ENCODE measurements at regions not wholly inside any gene's neighbourhood (a gene's known extent, or its start where the extent isn't known, plus 50 kb on each side); places are given as distances from the start of the nearest gene placed in this dataset.
A peak's percentile ranks its signal among the peaks of the same experiment; 100 is the strongest.
"Not testable (repeated sequence)": the region's sequence is repeated elsewhere in the genome, so short reads cannot be mapped to it uniquely, and the experiment has no call there.

- H3K27ac Mint-ChIP-seq, result no peak overlapping the region
- CTCF ChIA-PET, result no interaction called here
These were observed 125.7 kb downstream of the B3GNT2 start for GRCh38 chr2:62321380-62322289.

DNA sequence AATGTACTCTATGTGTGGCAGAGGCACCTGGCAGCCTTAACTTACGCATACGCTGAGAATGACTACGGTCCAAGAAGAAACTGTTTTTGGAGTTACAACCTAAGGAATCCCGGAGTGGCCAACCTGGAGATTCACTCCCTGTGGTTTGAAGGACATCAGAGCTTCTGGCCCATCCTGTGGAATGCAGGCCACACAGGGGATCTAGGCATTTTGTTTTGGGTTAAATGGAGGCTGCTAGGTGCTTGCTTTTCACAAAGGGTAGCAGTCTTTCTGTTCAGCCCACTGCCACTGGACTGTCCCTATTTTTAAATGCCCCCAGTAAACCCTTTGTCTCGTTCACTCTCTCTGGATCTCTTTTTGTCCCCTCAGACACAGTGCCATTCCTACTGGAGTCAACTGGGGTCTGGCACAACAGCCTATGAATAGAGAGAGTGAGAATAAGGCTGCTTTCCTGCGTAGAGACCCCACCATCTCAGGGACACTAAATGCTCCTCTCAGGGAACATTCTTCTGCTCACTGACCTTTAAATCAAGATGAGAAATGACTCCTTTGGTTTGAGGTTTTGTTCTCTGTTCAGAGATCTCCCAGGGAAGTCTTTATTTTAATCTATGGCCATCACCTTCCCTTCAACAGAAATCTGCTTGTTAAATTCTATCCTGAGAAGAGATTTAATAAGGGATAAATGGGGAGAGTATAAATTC lies 124.9 kb downstream of the B3GNT2 start:
- CTCF ChIA-PET, result no interaction called here
- Mint-ChIP-seq H3K27me3 (no peaks in the 10 kb centered on the region), H3K9me3 (peaks cover 12% of the 10 kb centered on the region), H3K27ac (no peak overlapping the region), H3K4me3 (no peak overlapping the region), H3K4me1 (peaks cover 6% of the 10 kb centered on the region), H3K36me3 (no peaks in the 10 kb centered on the region)
- DNase-seq, result no peak

More at GRCh38 chr2:62321380-62322289, 125.7 kb downstream of the B3GNT2 start:
- Mint-ChIP-seq H3K9me3 (peaks cover 15% of the 10 kb centered on the region), H3K27me3 (peaks cover 4% of the 10 kb centered on the region), H3K4me3 (no peak overlapping the region), H3K36me3 (no peaks in the 10 kb centered on the region), H3K4me1 (peaks cover 3% of the 10 kb centered on the region)
- no peak for DNase-seq

DNA sequence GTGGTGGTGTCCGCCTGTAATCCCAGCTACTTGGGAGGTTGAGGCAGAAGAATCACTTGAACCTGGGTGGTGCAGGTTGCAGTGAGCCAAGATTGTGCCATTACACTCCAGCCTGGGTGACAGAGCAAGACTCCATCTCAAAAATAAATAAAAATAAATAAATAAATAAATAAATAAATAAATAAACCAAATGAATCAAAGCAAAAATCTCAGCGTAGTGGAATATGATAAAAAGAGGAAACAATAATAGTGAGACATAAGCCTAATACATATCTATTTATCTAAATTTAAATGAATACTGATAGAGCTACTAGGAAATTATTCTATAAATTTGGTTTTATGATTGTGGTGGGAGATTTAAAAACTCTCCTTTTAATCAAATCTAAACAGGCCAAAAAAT lies 124.2 kb downstream of the B3GNT2 start:
- DNase-seq, H3K4me1 Mint-ChIP-seq, H3K4me3 Mint-ChIP-seq, H3K27me3 Mint-ChIP-seq, H3K27ac Mint-ChIP-seq, H3K9me3 Mint-ChIP-seq, H3K36me3 Mint-ChIP-seq, CTCF ChIA-PET: not testable (repeated sequence)

DNA sequence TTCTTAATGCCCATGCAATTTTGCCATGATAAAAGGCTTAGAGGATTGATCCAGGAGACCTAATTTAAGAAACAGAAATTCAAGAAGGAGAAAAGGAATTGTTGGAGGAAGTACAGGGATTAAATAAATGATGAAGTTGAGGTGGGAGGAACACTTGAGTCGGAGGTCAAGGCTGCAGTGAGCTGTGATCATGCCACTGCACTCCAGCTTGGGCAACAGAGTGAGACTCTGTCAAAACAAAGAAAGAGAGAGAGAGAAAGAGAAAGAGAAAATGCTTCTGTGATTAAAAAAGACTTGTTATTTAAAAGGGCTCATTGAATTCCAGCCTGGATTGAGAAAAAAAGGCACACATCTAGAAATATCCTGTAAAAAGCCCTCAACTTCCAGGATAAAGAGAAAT lies 123.2 kb downstream of the B3GNT2 start:
- CTCF ChIA-PET, result interaction anchor here (1.2 kb wide), 1 partner anchor 10 kb away, joined by 3 read pairs; no protein-coding TSS in a partner anchor
- no peak for DNase-seq
- no peak overlapping the region for H3K4me3 Mint-ChIP-seq
- H3K9me3 Mint-ChIP-seq, result no peaks in the 10 kb centered on the region
- no peak overlapping the region for H3K27ac Mint-ChIP-seq
- H3K4me1 Mint-ChIP-seq, result peaks cover 19% of the 10 kb centered on the region
- peaks cover 2% of the 10 kb centered on the region for H3K36me3 Mint-ChIP-seq
- no peaks in the 10 kb centered on the region for H3K27me3 Mint-ChIP-seq

- Mint-ChIP-seq H3K36me3 (peaks cover 2% of the 10 kb centered on the region), H3K27me3 (no peaks in the 10 kb centered on the region), H3K27ac (no peak overlapping the region), H3K4me1 (peaks cover 32% of the 10 kb centered on the region), H3K9me3 (no peaks in the 10 kb centered on the region), H3K4me3 (no peak overlapping the region)
- CTCF ChIA-PET, result no interaction called here
- DNase-seq, result no peak
These were observed 119.6 kb downstream of the B3GNT2 start for GRCh38 chr2:62315476-62315875.

GRCh38 chr2:62314291-62314690 lies 118.4 kb downstream of the B3GNT2 start:
- Mint-ChIP-seq H3K36me3 (peaks cover 2% of the 10 kb centered on the region), H3K27me3 (no peaks in the 10 kb centered on the region), H3K9me3 (no peaks in the 10 kb centered on the region), H3K4me1 (peaks cover 44% of the 10 kb centered on the region), H3K27ac (peak overlapping the region; percentile 58), H3K4me3 (peak overlapping the region; percentile 22)
- CTCF ChIA-PET, result interaction anchor here (1.0 to 1.5 kb wide), 4 partner anchors 10 to 97 kb away, joined by 3 to 4 read pairs (median 3); no protein-coding TSS in a partner anchor
- DNase-seq, result no peak

DNA sequence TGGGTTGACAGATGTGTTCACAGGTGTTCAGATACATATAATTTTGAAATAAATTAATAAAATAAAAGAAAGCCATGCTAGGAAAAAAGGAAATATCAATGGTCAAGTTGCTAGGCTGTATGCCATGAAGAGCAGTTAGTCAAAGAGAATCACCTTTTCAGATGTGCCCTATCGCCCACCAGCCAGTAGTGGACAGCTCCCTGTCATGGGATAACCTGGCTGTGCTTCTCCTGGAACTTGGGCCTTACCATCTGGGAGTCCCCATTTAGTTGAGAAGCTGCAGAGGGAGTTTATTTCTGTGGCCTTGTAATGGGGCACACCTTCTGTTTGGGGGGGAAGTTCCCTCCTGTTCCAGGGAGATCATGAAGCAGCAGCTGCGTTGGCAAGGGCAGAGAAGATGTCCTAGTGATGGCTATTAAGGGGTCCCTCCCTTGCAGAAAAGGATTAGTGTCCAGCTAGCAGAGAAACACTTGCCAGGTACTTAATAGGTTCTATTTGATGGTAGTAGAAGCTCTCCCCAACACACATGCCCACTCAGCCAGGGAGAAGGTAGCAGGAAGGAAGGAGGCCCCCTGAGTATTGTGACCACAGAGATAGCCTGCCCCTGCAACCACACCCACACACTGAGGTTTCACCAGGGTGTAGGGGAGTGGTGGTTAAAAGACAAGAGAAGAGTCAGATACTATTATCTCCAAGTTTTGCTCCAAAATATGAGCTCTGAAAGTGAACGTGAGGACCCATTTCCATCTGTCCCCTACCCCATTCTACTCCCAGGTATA lies 117.7 kb downstream of the B3GNT2 start:
- Mint-ChIP-seq H3K36me3 (peaks cover 2% of the 10 kb centered on the region), H3K27ac (peak overlapping the region; percentile 58), H3K27me3 (no peaks in the 10 kb centered on the region), H3K4me1 (peaks cover 47% of the 10 kb centered on the region), H3K4me3 (peak overlapping the region; percentile 22), H3K9me3 (no peaks in the 10 kb centered on the region)
- CTCF ChIA-PET, result interaction anchor here (0.6 to 1.5 kb wide), 5 partner anchors 11 to 318 kb away, joined by 3 to 4 read pairs (median 3); no protein-coding TSS in a partner anchor
- DNase-seq, result peak; percentile 53

- H3K36me3 Mint-ChIP-seq, result no peaks in the 10 kb centered on the region
- H3K27ac Mint-ChIP-seq, result peak overlapping the region; percentile 66
- H3K4me3 Mint-ChIP-seq, result peak overlapping the region; percentile 6
- no peaks in the 10 kb centered on the region for H3K9me3 Mint-ChIP-seq
- CTCF ChIA-PET, result interaction anchor here (0.6 to 1.5 kb wide), 3 partner anchors 8 to 161 kb away, joined by 3 to 4 read pairs (median 3); no protein-coding TSS in a partner anchor
- H3K4me1 Mint-ChIP-seq, result peaks cover 75% of the 10 kb centered on the region
- no peaks in the 10 kb centered on the region for H3K27me3 Mint-ChIP-seq
- peak; percentile 31 for DNase-seq
These were observed 113.7 kb downstream of the B3GNT2 start for GRCh38 chr2:62309465-62310091.

GRCh38 chr2:62309081-62309464 lies 113.2 kb downstream of the B3GNT2 start:
- CTCF ChIA-PET, result interaction anchor here (0.6 to 1.5 kb wide), 3 partner anchors 8 to 161 kb away, joined by 3 to 4 read pairs (median 3); no protein-coding TSS in a partner anchor
- Mint-ChIP-seq H3K36me3 (no peaks in the 10 kb centered on the region), H3K9me3 (no peaks in the 10 kb centered on the region), H3K4me3 (no peak overlapping the region), H3K4me1 (peaks cover 75% of the 10 kb centered on the region), H3K27me3 (no peaks in the 10 kb centered on the region), H3K27ac (no peak overlapping the region)
- no peak for DNase-seq

DNA sequence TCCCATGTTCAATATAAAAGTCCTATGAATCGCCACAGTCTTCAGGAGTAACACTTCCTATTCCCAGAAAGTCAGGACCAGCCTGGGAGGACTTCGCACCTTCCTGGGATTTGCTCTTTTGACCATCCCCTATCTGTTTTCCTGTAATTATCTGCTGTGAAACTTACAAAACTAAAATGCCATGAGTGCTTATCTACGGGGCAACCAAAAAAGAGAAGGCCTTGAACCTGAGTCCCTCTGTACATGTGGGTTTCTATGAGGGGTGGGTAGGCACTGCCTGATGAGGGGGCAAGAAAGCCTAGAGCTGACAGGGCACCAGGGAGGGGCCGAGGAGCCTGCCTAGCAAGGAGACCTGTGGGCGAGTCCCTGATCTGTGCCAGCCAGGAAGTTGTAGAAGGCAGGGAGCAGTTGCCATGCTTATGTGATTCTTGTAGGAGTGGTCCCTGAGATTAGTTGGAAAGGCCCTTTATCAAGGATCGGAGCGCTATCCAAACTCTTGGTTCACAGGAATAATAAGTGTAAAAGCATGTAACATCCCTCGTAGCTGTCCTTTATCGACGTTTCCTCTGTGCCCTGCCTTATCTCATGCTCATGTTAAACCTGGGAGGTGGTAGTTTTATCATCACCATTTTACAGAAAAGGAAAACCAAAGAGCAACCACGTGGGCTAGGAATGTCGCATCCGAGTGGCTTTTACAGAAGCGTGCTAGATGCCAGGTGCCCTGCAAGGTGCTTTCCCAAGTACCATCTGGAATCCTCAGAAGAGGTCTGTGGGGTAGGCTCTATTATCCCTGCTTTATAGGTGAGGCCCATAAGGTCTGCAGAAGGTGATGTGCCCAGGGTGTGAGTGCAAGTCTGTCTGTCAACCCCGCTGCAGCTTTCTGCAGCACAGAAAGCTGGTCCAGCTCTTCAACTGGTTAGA lies 111.8 kb downstream of the B3GNT2 start:
- H3K36me3 Mint-ChIP-seq, result peaks cover 2% of the 10 kb centered on the region
- CTCF ChIA-PET, result no interaction called here
- DNase-seq, result no peak
- peak overlapping the region; percentile 78 for H3K27ac Mint-ChIP-seq
- peaks cover 81% of the 10 kb centered on the region for H3K4me1 Mint-ChIP-seq
- H3K9me3 Mint-ChIP-seq, result no peaks in the 10 kb centered on the region
- H3K4me3 Mint-ChIP-seq, result no peak overlapping the region
- peaks cover 2% of the 10 kb centered on the region for H3K27me3 Mint-ChIP-seq

- H3K4me1 Mint-ChIP-seq, result peaks cover 88% of the 10 kb centered on the region
- H3K27ac Mint-ChIP-seq, result peak overlapping the region; percentile 78
- H3K36me3 Mint-ChIP-seq, result peaks cover 2% of the 10 kb centered on the region
- H3K27me3 Mint-ChIP-seq, result peaks cover 8% of the 10 kb centered on the region
- CTCF ChIA-PET, result no interaction called here
- no peak overlapping the region for H3K4me3 Mint-ChIP-seq
- DNase-seq, result peak; percentile 50
- H3K9me3 Mint-ChIP-seq, result no peaks in the 10 kb centered on the region
These were observed 111.0 kb downstream of the B3GNT2 start for GRCh38 chr2:62306751-62307468.

DNA sequence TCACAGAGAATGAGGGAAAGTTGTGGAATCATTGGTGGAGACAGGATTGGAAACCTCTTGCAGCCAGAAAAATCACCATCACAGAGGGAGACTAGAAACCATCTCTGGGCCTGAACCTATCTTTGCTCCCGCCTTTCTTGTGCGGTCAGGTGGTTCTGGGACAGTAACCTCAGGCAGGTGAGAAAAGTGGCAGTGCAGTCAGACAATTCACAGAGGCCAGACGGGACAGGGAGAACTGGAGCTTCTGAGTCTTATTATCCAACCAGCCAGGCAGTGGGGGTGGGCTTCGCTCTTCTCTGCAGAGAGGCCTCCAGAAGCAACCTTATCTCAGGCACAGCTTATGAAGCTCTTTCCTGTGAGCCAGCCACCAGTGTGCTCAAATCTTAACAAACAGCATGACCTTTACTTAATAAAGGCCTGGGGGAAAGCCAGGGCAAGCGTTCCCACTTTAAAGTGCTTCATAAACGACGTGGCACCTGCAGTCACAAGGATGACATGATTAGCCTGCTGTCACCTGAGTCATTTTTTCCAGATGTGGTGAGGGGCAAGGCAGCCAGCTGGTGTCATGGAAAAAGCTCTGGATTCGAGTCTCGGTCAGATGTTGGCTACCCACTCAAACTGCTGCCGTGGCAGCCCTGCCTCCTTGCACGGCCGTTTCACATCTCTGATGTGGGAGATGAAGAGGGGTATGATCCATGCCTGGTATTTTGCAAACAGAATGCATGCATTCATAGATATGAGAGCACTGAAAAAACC lies 109.7 kb downstream of the B3GNT2 start:
- Mint-ChIP-seq H3K9me3 (no peaks in the 10 kb centered on the region), H3K36me3 (peaks cover 2% of the 10 kb centered on the region), H3K4me3 (no peak overlapping the region), H3K27ac (peak overlapping the region; percentile 20), H3K27me3 (peaks cover 8% of the 10 kb centered on the region), H3K4me1 (peaks cover 83% of the 10 kb centered on the region)
- CTCF ChIA-PET, result no interaction called here
- peak; percentile 30 for DNase-seq

All from activated naive CD4-positive, alpha-beta T cell treated with anti-CD3 and anti-CD28 coated beads, Interleukin-2, amount 10 ng/mL, durations not matched to agents 7 days and 5 days (primary cell).